WTC11 (cell line): ENCODE measurements at regions not wholly inside any gene's neighbourhood (a gene's known extent, or its start where the extent isn't known, plus 50 kb on each side); places are given as distances from the start of the nearest gene placed in this dataset.

ENCODE experiments used
- ATF2 ChIP-seq: sonication (generic); formaldehyde crosslinking; IDR thresholded peaks from 2 replicates; pipeline ENCODE4 v1.8.1; 2022; ENCODE audit warnings: low read depth, missing genetic modification reagents, borderline replicate concordance
- CBFB ChIP-seq: sonication (generic); formaldehyde crosslinking; IDR thresholded peaks from 2 replicates; pipeline ENCODE4 v1.8.1; 2022; ENCODE audit warnings: mild to moderate bottlenecking, low read depth, missing genetic modification reagents
- CTCF ChIP-seq: fragments of 200-600 bp; IDR thresholded peaks from 2 replicates; pipeline ENCODE4 v1.8.0; 2022; ENCODE audit warnings: antibody characterized with exemption
- MLX ChIP-seq: sonication (generic); formaldehyde crosslinking; IDR thresholded peaks from 2 replicates; pipeline ENCODE4 v1.8.1; 2023; ENCODE audit warnings: mild to moderate bottlenecking, missing genetic modification reagents, moderate library complexity
- NFE2L1 ChIP-seq: sonication (generic); formaldehyde crosslinking; IDR thresholded peaks from 2 replicates; pipeline ENCODE4 v1.8.1; 2023; ENCODE audit warnings: missing genetic modification reagents
- NR3C1 ChIP-seq: sonication (generic); formaldehyde crosslinking; conservative IDR thresholded peaks from 2 replicates; pipeline ENCODE4 v1.8.1; 2023; ENCODE audit warnings: low read depth, mild to moderate bottlenecking, missing genetic modification reagents
- SMAD3 ChIP-seq: sonication (generic); formaldehyde crosslinking; IDR thresholded peaks from 2 replicates; pipeline ENCODE4 v1.8.0; 2022; ENCODE audit warnings: missing genetic modification reagents, mild to moderate bottlenecking, borderline replicate concordance
- SMAD4 ChIP-seq: sonication (generic); formaldehyde crosslinking; IDR thresholded peaks from 2 replicates; pipeline ENCODE4 v1.8.0; 2022; ENCODE audit warnings: mild to moderate bottlenecking, missing genetic modification reagents
- SP1 ChIP-seq: sonication (generic); formaldehyde crosslinking; conservative IDR thresholded peaks from 2 replicates; pipeline ENCODE4 v1.8.1; 2022; ENCODE audit warnings: missing genetic modification reagents
- USF2 ChIP-seq: sonication (generic); formaldehyde crosslinking; IDR thresholded peaks from 2 replicates; pipeline ENCODE4 v1.8.1; 2023; ENCODE audit warnings: mild to moderate bottlenecking, missing genetic modification reagents, moderate library complexity

- TF ChIP-seq CTCF (no peak), NR3C1 (no peak), SMAD4 (CRISPR knock-in tag) (no peak), SMAD3 (CRISPR knock-in tag) (no peak), USF2 (no peak), MLX (no peak), SP1 (CRISPR knock-in tag) (no peak), CBFB (CRISPR knock-in tag) (no peak), NFE2L1 (no peak), ATF2 (no peak)
Measured at GRCh38 chrX:83984961-83985360, 124.0 kb downstream of the CYLC1 start.
